NB4 (cell line): ENCODE measurements at regions not wholly inside any gene's neighbourhood (a gene's known extent, or its start where the extent isn't known, plus 50 kb on each side); places are given as distances from the start of the nearest gene placed in this dataset.
"Not testable (repeated sequence)": the region's sequence is repeated elsewhere in the genome, so short reads cannot be mapped to it uniquely, and the experiment has no call there.

Experiments
- DNase-seq: peaks from one replicate; pipeline ENCODE4 v3.0.0; 2010; ENCODE audit warnings: low read depth
- H3K4me3 ChIP-seq: one replicate; pipeline ENCODE4 v1.5.1; 2011; ENCODE audit warnings: mild to moderate bottlenecking, low read depth, low read length, moderate library complexity
- CTCF ChIP-seq: IDR thresholded peaks from one replicate; pipeline ENCODE4 v1.5.1; 2012; ENCODE audit warnings: low read depth, low read length
- MAX ChIP-seq: IDR thresholded peaks from 2 replicates; pipeline ENCODE4 v1.6.1; 2011; ENCODE audit warnings: low read depth, low read length
- MYC ChIP-seq: IDR thresholded peaks from 2 replicates; pipeline ENCODE4 v1.6.1; 2011; ENCODE audit warnings: low read depth, low read length
- POLR2A ChIP-seq: IDR thresholded peaks from 2 replicates; pipeline ENCODE4 v1.6.1; 2011; ENCODE audit warnings: mild to moderate bottlenecking; ENCODE audit not compliant: insufficient read length; ENCODE audit errors: extremely low read depth

GRCh38 chr1:78203410-78203982 is 157.7 kb downstream of the GIPC2 start:
- H3K4me3 ChIP-seq, DNase-seq: not testable (repeated sequence)

GRCh38 chr1:78210175-78210574 is 164.4 kb downstream of the GIPC2 start:
- DNase-seq = no peak
- TF ChIP-seq CTCF = no peak
- no peak for TF ChIP-seq POLR2A
- no peak for TF ChIP-seq MAX
- no peak for TF ChIP-seq MYC
- H3K4me3 ChIP-seq = no peak overlapping the region

- TF ChIP-seq MYC (no peak), MAX (no peak)
- no peak overlapping the region for H3K4me3 ChIP-seq
- no peak for DNase-seq
Observed at GRCh38 chr1:78211483-78212092, 165.8 kb downstream of the GIPC2 start.

GRCh38 chr1:78214334-78214733 is 168.6 kb downstream of the GIPC2 start:
- TF ChIP-seq MYC (no peak), CTCF (no peak), MAX (no peak), POLR2A (no peak)
- no peak for DNase-seq
- H3K4me3 ChIP-seq = no peak overlapping the region

GRCh38 chr1:78222225-78222959 is 176.6 kb downstream of the GIPC2 start:
- H3K4me3 ChIP-seq = no peak overlapping the region
- DNase-seq = no peak
- TF ChIP-seq POLR2A (no peak), MAX (no peak), CTCF (no peak), MYC (no peak)

- no peak for DNase-seq
- TF ChIP-seq MAX = no peak
- TF ChIP-seq CTCF = no peak
- TF ChIP-seq MYC = no peak
- TF ChIP-seq POLR2A = no peak
- H3K4me3 ChIP-seq = no peak overlapping the region
Observed at GRCh38 chr1:78222960-78223358, 177.2 kb downstream of the GIPC2 start.
